ENCODE measurements at regions not wholly inside any gene's neighbourhood (a gene's known extent, or its start where the extent isn't known, plus 50 kb on each side); places are given as distances from the start of the nearest gene placed in this dataset.
A peak's percentile ranks its signal among the peaks of the same experiment; 100 is the strongest.

DNA sequence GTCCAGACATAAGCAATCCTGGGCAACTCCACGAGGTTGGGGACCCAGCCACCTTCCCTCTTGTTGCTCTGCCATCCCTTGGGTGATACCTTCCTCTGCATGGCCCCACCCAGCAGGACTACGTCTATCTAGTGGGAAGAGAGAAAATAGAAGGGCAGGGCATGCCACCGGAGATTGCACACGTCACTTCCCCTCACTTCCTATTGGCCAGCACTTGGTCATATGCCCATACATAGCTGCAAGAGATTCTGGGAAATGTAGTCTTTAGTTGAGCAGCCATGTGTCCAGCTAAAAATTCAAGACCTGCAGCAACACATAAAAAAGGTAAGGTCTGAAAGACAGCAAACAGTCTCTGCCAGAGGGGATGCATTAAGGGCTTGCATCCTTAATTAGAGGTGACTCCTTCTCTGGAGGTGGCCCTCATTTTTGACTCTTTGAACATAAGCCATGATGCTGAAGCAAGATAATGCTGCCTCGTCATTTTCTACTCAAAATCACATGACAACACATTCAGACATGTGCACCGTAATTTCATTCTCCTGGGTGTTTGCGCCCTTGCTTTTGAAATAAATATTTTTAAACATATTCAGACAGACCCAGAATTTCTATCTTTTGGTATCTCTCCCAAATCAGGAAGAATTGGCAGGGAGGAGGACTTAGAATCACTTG, 91.8 kb upstream of the PWP1 start (continued):
- TF ChIP-seq ZBTB43 (CRISPR knock-in tag; IDR thresholded peaks at IDR 0.05): no peak
- TF ChIP-seq CBX3 (IDR thresholded peaks at IDR 0.05; ENCODE audit: borderline replicate concordance in 1 of 2, low read length in 2 of 2): peak in 1 of 2 experiments; percentile 75; a peak in 1 of 3 replicates
- TF ChIP-seq, protein P1, sequence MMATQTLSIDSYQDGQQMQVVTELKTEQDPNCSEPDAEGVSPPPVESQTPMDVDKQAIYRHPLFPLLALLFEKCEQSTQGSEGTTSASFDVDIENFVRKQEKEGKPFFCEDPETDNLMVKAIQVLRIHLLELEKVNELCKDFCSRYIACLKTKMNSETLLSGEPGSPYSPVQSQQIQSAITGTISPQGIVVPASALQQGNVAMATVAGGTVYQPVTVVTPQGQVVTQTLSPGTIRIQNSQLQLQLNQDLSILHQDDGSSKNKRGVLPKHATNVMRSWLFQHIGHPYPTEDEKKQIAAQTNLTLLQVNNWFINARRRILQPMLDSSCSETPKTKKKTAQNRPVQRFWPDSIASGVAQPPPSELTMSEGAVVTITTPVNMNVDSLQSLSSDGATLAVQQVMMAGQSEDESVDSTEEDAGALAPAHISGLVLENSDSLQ (IDR thresholded peaks at IDR 0.05): 0 out of 2 replicates have a peak, but pooled peaks have one; percentile 8
- TF ChIP-seq NFYB (IDR thresholded peaks at IDR 0.05; ENCODE audit: extremely low read depth, insufficient read length): peak; percentile 92
- no peak for TF ChIP-seq TAF15 (IDR thresholded peaks at IDR 0.05; ENCODE audit: low read depth, low read length)
- 0 out of 2 replicates have a peak, but pooled peaks have one; percentile 3 for TF ChIP-seq SPI1 (IDR thresholded peaks at IDR 0.05; ENCODE audit: borderline replicate concordance, low read depth, low read length)
- TF ChIP-seq ARID1B (IDR thresholded peaks at IDR 0.05): no peak
- peak; percentile 55; the same call in 1 of the 2 replicates for TF ChIP-seq GABPB1 (CRISPR knock-in tag; IDR thresholded peaks at IDR 0.05)
- TF ChIP-seq MCM5 (IDR thresholded peaks at IDR 0.05; ENCODE audit: low read depth): no peak
- TF ChIP-seq ETS1 (conservative IDR thresholded peaks at IDR 0.05; ENCODE audit: control insufficient read depth, low read depth, low read length): no peak
- TF ChIP-seq ZBTB40 (IDR thresholded peaks at IDR 0.05): peak; percentile 73
- TF ChIP-seq ZBTB40 (CRISPR knock-in tag; IDR thresholded peaks at IDR 0.05): no peak
- TF ChIP-seq NCOA4 (IDR thresholded peaks at IDR 0.05; ENCODE audit: partially characterized antibody): no peak
- no peak for TF ChIP-seq ZNF23 (CRISPR knock-in tag; IDR thresholded peaks at IDR 0.05)
- TF ChIP-seq ZNF76 (CRISPR knock-in tag; IDR thresholded peaks at IDR 0.05; ENCODE audit: borderline replicate concordance): no peak
